ENCODE measurements at regions not wholly inside any gene's neighbourhood (a gene's known extent, or its start where the extent isn't known, plus 50 kb on each side); places are given as distances from the start of the nearest gene placed in this dataset.
"Not testable (repeated sequence)": the region's sequence is repeated elsewhere in the genome, so short reads cannot be mapped to it uniquely, and the experiment has no call there.

DNA sequence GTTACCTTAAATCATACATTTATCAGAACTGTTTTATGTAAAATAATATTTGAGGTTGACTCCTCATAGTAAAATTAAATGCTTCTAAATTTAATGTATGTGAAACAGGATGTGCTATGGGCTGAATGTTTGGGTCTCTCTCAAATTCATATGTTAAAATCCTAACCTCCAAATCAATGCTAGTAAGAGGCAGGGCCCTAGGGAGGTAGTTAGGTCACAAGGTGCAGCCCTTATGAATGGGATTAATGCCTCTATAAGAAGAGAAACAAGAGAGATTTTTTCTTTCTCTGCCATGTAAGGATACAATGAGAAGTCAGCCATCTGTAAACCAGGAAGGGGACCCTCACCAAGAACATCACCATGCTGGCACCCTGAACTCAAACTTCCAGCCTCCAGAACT, 67.2 kb upstream of the ETAA1 start:
- intact Hi-C loops (cut with micrococcal nuclease), result no loop called here
- Mint-ChIP-seq H3K27me3 (ENCODE audit: low read depth in 2 of 2) (peaks cover 16 to 29% of the 10 kb centered on the region in 2 donors), H3K4me3 (no peak overlapping the region), H3K27ac (no peak overlapping the region), H3K36me3 (no peaks in the 10 kb centered on the region), H3K4me1 (no peaks in the 10 kb centered on the region), H3K9me3 (no peaks in the 10 kb centered on the region)
- TF ChIP-seq CTCF (IDR thresholded peaks at IDR 0.05), result no peak
- Histone ChIP-seq H3K27ac (ENCODE audit: low read length) (no peak overlapping the region), H3K27me3 (ENCODE audit: control insufficient read depth, insufficient read depth, low read length) (peaks cover 2% of the 10 kb centered on the region), H3K4me1 (ENCODE audit: control insufficient read depth, insufficient read depth, low read length) (no peaks in the 10 kb centered on the region), H3K9me3 (ENCODE audit: control insufficient read depth, insufficient read depth, low read length) (no peaks in the 10 kb centered on the region), H3K36me3 (ENCODE audit: control insufficient read depth, insufficient read depth, low read length) (no peaks in the 10 kb centered on the region), H3K4me3 (ENCODE audit: low read length) (no peak overlapping the region)
- ATAC-seq, result no peak
- no peak for DNase-seq

DNA sequence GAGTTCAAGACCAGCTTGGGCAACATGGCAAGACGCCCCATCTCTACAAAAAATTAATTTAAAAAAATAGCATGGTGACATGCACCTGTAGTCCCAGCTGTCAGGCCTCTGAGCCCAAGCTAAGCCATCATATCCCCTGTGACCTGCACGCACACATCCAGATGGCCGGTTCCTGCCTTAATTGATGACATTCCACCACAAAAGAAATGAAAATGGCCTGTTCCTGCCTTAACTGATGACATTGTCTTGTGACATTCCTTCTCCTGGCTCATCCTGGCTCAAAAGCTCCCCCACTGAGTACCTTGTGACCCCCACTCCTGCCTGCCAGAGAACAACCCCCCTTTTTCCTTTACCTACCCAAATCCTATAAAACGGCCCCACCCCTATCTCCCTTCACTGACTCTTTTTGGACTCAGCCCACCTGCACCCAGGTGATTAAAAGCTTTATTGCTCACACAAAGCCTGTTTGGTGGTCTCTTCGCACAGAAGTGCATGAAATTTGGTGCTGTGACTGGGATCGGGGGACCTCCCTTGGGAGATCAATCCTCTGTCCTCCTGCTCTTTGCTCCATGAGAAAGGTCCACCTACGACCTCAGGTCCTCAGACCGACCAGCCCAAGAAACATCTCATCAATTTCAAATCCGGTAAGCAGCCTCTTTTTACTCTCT, 65.6 kb upstream of the ETAA1 start:
- WGBS (ENCODE audit: insufficient coverage), result 87% methylated on average over 9 of the region's 9 CpGs

GRCh38 chr2:67337903-67338302, 59.2 kb upstream of the ETAA1 start:
- Histone ChIP-seq H3K9me3 (ENCODE audit: control insufficient read depth, insufficient read depth, low read length) (no peaks in the 10 kb centered on the region), H3K27ac (ENCODE audit: low read length) (no peak overlapping the region), H3K4me3 (ENCODE audit: low read length) (no peak overlapping the region), H3K27me3 (ENCODE audit: control insufficient read depth, insufficient read depth, low read length) (no peaks in the 10 kb centered on the region), H3K4me1 (ENCODE audit: control insufficient read depth, insufficient read depth, low read length) (no peaks in the 10 kb centered on the region), H3K36me3 (ENCODE audit: control insufficient read depth, insufficient read depth, low read length) (no peaks in the 10 kb centered on the region)
- H3K27me3 Mint-ChIP-seq (ENCODE audit: low read depth in 2 of 2), result peaks cover 9 to 12% of the 10 kb centered on the region in 2 donors
- H3K27ac Mint-ChIP-seq, result no peak overlapping the region
- no peak for ATAC-seq
- DNase-seq, result no peak
- no peaks in the 10 kb centered on the region for H3K36me3 Mint-ChIP-seq
- no peak overlapping the region for H3K4me3 Mint-ChIP-seq
- TF ChIP-seq CTCF (IDR thresholded peaks at IDR 0.05), result no peak
- H3K9me3 Mint-ChIP-seq, result peaks cover 0 to 2% of the 10 kb centered on the region in 2 donors
- no peaks in the 10 kb centered on the region for H3K4me1 Mint-ChIP-seq
- WGBS (ENCODE audit: insufficient coverage), result 90% methylated on average over 2 of the region's 2 CpGs
- intact Hi-C loops (cut with micrococcal nuclease), result no loop called here

More for the DNA sequence above, 65.6 kb upstream of the ETAA1 start:
- H3K36me3 Mint-ChIP-seq; H3K27ac ChIP-seq (ENCODE audit: low read length); H3K9me3 Mint-ChIP-seq; DNase-seq; H3K9me3 ChIP-seq (ENCODE audit: control insufficient read depth, insufficient read depth, low read length); H3K4me1 ChIP-seq (ENCODE audit: control insufficient read depth, insufficient read depth, low read length); intact Hi-C loops (cut with micrococcal nuclease); H3K36me3 ChIP-seq (ENCODE audit: control insufficient read depth, insufficient read depth, low read length); H3K4me1 Mint-ChIP-seq; H3K4me3 ChIP-seq (ENCODE audit: low read length); ATAC-seq; H3K27ac Mint-ChIP-seq; H3K4me3 Mint-ChIP-seq; H3K27me3 ChIP-seq (ENCODE audit: control insufficient read depth, insufficient read depth, low read length): not testable (repeated sequence)
- H3K27me3 Mint-ChIP-seq (ENCODE audit: low read depth in 2 of 2), result peaks cover 16 to 28% of the 10 kb centered on the region in 2 donors

- H3K36me3 Mint-ChIP-seq, result no peaks in the 10 kb centered on the region
- peaks cover 7 to 10% of the 10 kb centered on the region in 2 donors for H3K27me3 Mint-ChIP-seq (ENCODE audit: low read depth in 2 of 2)
- Histone ChIP-seq H3K4me1 (ENCODE audit: control insufficient read depth, insufficient read depth, low read length) (no peaks in the 10 kb centered on the region), H3K27ac (ENCODE audit: low read length) (no peak overlapping the region), H3K27me3 (ENCODE audit: control insufficient read depth, insufficient read depth, low read length) (no peaks in the 10 kb centered on the region), H3K4me3 (ENCODE audit: low read length) (no peak overlapping the region), H3K36me3 (ENCODE audit: control insufficient read depth, insufficient read depth, low read length) (no peaks in the 10 kb centered on the region), H3K9me3 (ENCODE audit: control insufficient read depth, insufficient read depth, low read length) (no peaks in the 10 kb centered on the region)
- H3K27ac Mint-ChIP-seq, result no peak overlapping the region
- H3K9me3 Mint-ChIP-seq, result peaks cover 0 to 2% of the 10 kb centered on the region in 2 donors
- WGBS (ENCODE audit: insufficient coverage), result 100% methylated on average over 1 of the region's 3 CpGs
- DNase-seq (no peak), ATAC-seq (no peak)
- intact Hi-C loops (cut with micrococcal nuclease), result no loop called here
- no peak for TF ChIP-seq CTCF (IDR thresholded peaks at IDR 0.05)
- H3K4me3 Mint-ChIP-seq, result no peak overlapping the region
- no peaks in the 10 kb centered on the region for H3K4me1 Mint-ChIP-seq
Measured at GRCh38 chr2:67338601-67339233, 58.4 kb upstream of the ETAA1 start.

All from natural killer cell (primary cell).